Fibroblast of the aortic adventitia (primary cell): ENCODE measurements at regions not wholly inside any gene's neighbourhood (a gene's known extent, or its start where the extent isn't known, plus 50 kb on each side); places are given as distances from the start of the nearest gene placed in this dataset.

ENCODE experiments used
- DNase-seq: peaks from one replicate; pipeline ENCODE4 v3.0.0-alpha.2; 2010; ENCODE audit warnings: low read depth
- H3K4me3 ChIP-seq: 2 replicates; pipeline ENCODE4 v1.5.1; 2011; ENCODE audit warnings: low read depth, mild to moderate bottlenecking, control low read depth, low read length, moderate library complexity
- CTCF ChIP-seq: IDR thresholded peaks from 2 replicates; pipeline ENCODE4 v1.5.1; 2011; ENCODE audit warnings: mild to moderate bottlenecking, low read length, control low read depth, inconsistent platforms; ENCODE audit not compliant: insufficient read depth

GRCh38 chr3:30346933-30347320, 259.5 kb upstream of the TGFBR2 start:
- TF ChIP-seq CTCF: no peak
- DNase-seq: no peak
- no peak overlapping the region for H3K4me3 ChIP-seq

- no peak overlapping the region for H3K4me3 ChIP-seq
- DNase-seq: peak; percentile 90
- no peak for TF ChIP-seq CTCF
Observed at GRCh38 chr3:30347679-30348216, 258.7 kb upstream of the TGFBR2 start.

GRCh38 chr3:30349507-30349906, 256.9 kb upstream of the TGFBR2 start:
- DNase-seq: no peak

GRCh38 chr3:30350011-30350410, 256.4 kb upstream of the TGFBR2 start:
- no peak overlapping the region for H3K4me3 ChIP-seq
- no peak for DNase-seq
- no peak for TF ChIP-seq CTCF

More at GRCh38 chr3:30349507-30349906, 256.9 kb upstream of the TGFBR2 start:
- TF ChIP-seq CTCF: no peak
- H3K4me3 ChIP-seq: no peak overlapping the region

GRCh38 chr3:30350901-30351300, 255.5 kb upstream of the TGFBR2 start:
- no peak for DNase-seq
- H3K4me3 ChIP-seq: no peak overlapping the region
- no peak for TF ChIP-seq CTCF

GRCh38 chr3:30352410-30353318, 253.7 kb upstream of the TGFBR2 start:
- DNase-seq: no peak
- no peak overlapping the region for H3K4me3 ChIP-seq
- no peak for TF ChIP-seq CTCF
